HG03460 (cell line): ENCODE measurements at regions not wholly inside any gene's neighbourhood (a gene's known extent, or its start where the extent isn't known, plus 50 kb on each side); places are given as distances from the start of the nearest gene placed in this dataset.

Experiments
- ATAC-seq: cut with Tn5 transposase; IDR thresholded peaks from one replicate; pipeline ENCODE4 v1.9.1; 2021; ENCODE audit not compliant: unreplicated experiment

GRCh38 chr14:99099051-99099787, 172.8 kb downstream of the BCL11B start:
- ATAC-seq, result no peak

GRCh38 chr14:99100497-99101270, 171.3 kb downstream of the BCL11B start:
- ATAC-seq, result no peak

- ATAC-seq, result no peak
Observed at GRCh38 chr14:99101855-99102461, 170.0 kb downstream of the BCL11B start.

- no peak for ATAC-seq
Observed at GRCh38 chr14:99116741-99117295, 155.2 kb downstream of the BCL11B start.

GRCh38 chr14:99117671-99118045, 154.3 kb downstream of the BCL11B start:
- no peak for ATAC-seq

GRCh38 chr14:99118046-99118721, 153.8 kb downstream of the BCL11B start:
- no peak for ATAC-seq

GRCh38 chr14:99118946-99119345, 153.1 kb downstream of the BCL11B start:
- no peak for ATAC-seq
